Suprapubic skin (tissue), 4 donors: ENCODE measurements at regions not wholly inside any gene's neighbourhood (a gene's known extent, or its start where the extent isn't known, plus 50 kb on each side); places are given as distances from the start of the nearest gene placed in this dataset.
"Not testable (repeated sequence)": the region's sequence is repeated elsewhere in the genome, so short reads cannot be mapped to it uniquely, and the experiment has no call there.

ENCODE experiments used
- DNase-seq, 2 donors: peaks; one replicate each; pipeline ENCODE4 v3.0.0-alpha.2; 2019; ENCODE audit warnings: low spot score in 2 of 2
- H3K27ac ChIP-seq: fragments of 200-600 bp; sonication (generic); one replicate; pipeline ENCODE4 v1.5.1; 2019
- H3K27me3 ChIP-seq: fragments of 200-600 bp; sonication (generic); one replicate; pipeline ENCODE4 v1.5.1; 2019
- H3K36me3 ChIP-seq: fragments of 200-600 bp; sonication (generic); one replicate; pipeline ENCODE4 v1.5.1; 2019
- H3K4me1 ChIP-seq: fragments of 200-600 bp; sonication (generic); one replicate; pipeline ENCODE4 v1.5.1; 2019
- H3K4me3 ChIP-seq: fragments of 200-600 bp; sonication (generic); one replicate; pipeline ENCODE4 v1.5.1; 2019; ENCODE audit warnings: mild to moderate bottlenecking
- H3K9me3 ChIP-seq: fragments of 200-600 bp; sonication (generic); one replicate; pipeline ENCODE4 v1.5.1; 2019
- CTCF ChIP-seq, 2 donors: fragments of 200-600 bp in 1 of 2; fragments of 450-650 bp in 1 of 2; sonication (generic) in 1 of 2; IDR thresholded peaks; one replicate each; pipeline ENCODE4 v1.5.1; 2016 to 2019; ENCODE audit warnings: antibody characterized with exemption in 2 of 2, mild to moderate bottlenecking in 1 of 2, moderate library complexity in 1 of 2
- EP300 ChIP-seq: sonication (generic); formaldehyde crosslinking; IDR thresholded peaks from one replicate; pipeline ENCODE4 v1.6.1; 2017; ENCODE audit warnings: antibody characterized with exemption
- POLR2A ChIP-seq, 2 donors: fragments of 450-650 bp; IDR thresholded peaks; one replicate each; pipeline ENCODE4 v1.6.1; 2017; ENCODE audit warnings: antibody characterized with exemption in 2 of 2, mild to moderate bottlenecking in 2 of 2, moderate library complexity in 2 of 2
- POLR2AphosphoS5 ChIP-seq, 3 donors: sonication (generic); formaldehyde crosslinking; IDR thresholded peaks; one replicate each; pipeline ENCODE4 v1.6.1; 2017; ENCODE audit warnings: antibody characterized with exemption in 3 of 3
- WGBS: methylation state at CpG from one replicate; pipeline ENCODE4 v1.1.5; 2018; 5-methylcytosine and 5-hydroxymethylcytosine counted together

GRCh38 chr9:26500471-26500870 is 392.1 kb downstream of the CAAP1 start:
- 60% methylated on average over 3 of the region's 3 CpGs for WGBS
- Histone ChIP-seq H3K9me3 (no peaks in the 10 kb centered on the region), H3K36me3 (no peaks in the 10 kb centered on the region), H3K4me1 (no peaks in the 10 kb centered on the region), H3K27me3 (no peaks in the 10 kb centered on the region), H3K4me3 (no peak overlapping the region), H3K27ac (no peak overlapping the region)
- TF ChIP-seq POLR2A (IDR thresholded peaks at IDR 0.05): no peak
- TF ChIP-seq EP300: no peak
- TF ChIP-seq POLR2AphosphoS5 (IDR thresholded peaks at IDR 0.05): no peak
- TF ChIP-seq CTCF (IDR thresholded peaks at IDR 0.05): no peak
- DNase-seq: no peak

- H3K27ac ChIP-seq, H3K36me3 ChIP-seq, H3K9me3 ChIP-seq, H3K4me1 ChIP-seq, DNase-seq, H3K27me3 ChIP-seq, H3K4me3 ChIP-seq: not testable (repeated sequence)
- 93% methylated on average over 24 of the region's 59 CpGs for WGBS
Observed at GRCh38 chr9:26492608-26493521, 399.7 kb downstream of the CAAP1 start.

- not testable (repeated sequence) for H3K4me3 ChIP-seq, DNase-seq, H3K36me3 ChIP-seq, H3K27ac ChIP-seq, H3K27me3 ChIP-seq, H3K9me3 ChIP-seq, H3K4me1 ChIP-seq
- 93% methylated on average over 25 of the region's 35 CpGs for WGBS
Observed at GRCh38 chr9:26491922-26492607, 400.5 kb downstream of the CAAP1 start.

GRCh38 chr9:26483991-26484390 is 408.6 kb downstream of the CAAP1 start:
- no peak for TF ChIP-seq EP300
- no peak for TF ChIP-seq POLR2AphosphoS5 (IDR thresholded peaks at IDR 0.05)
- no peak for TF ChIP-seq CTCF (IDR thresholded peaks at IDR 0.05)
- TF ChIP-seq POLR2A (IDR thresholded peaks at IDR 0.05): no peak
- no peak overlapping the region for H3K4me3 ChIP-seq
- no peak overlapping the region for H3K27ac ChIP-seq
- DNase-seq: no peak
- no peaks in the 10 kb centered on the region for H3K36me3 ChIP-seq
- 96% methylated on average over 15 of the region's 15 CpGs for WGBS
- no peaks in the 10 kb centered on the region for H3K27me3 ChIP-seq
- no peaks in the 10 kb centered on the region for H3K4me1 ChIP-seq
- H3K9me3 ChIP-seq: no peaks in the 10 kb centered on the region

GRCh38 chr9:26477963-26478362 is 414.6 kb downstream of the CAAP1 start:
- Histone ChIP-seq H3K27ac (no peak overlapping the region), H3K36me3 (no peaks in the 10 kb centered on the region), H3K4me3 (no peak overlapping the region), H3K9me3 (no peaks in the 10 kb centered on the region), H3K4me1 (no peaks in the 10 kb centered on the region), H3K27me3 (no peaks in the 10 kb centered on the region)
- no peak for TF ChIP-seq CTCF (IDR thresholded peaks at IDR 0.05)
- TF ChIP-seq POLR2A (IDR thresholded peaks at IDR 0.05): no peak
- TF ChIP-seq EP300: no peak
- TF ChIP-seq POLR2AphosphoS5 (IDR thresholded peaks at IDR 0.05): no peak
- no peak for DNase-seq

- peaks cover 4% of the 10 kb centered on the region for H3K9me3 ChIP-seq
- no peak for DNase-seq
- no peak overlapping the region for H3K27ac ChIP-seq
- WGBS: 51% methylated on average over 2 of the region's 2 CpGs
- H3K4me1 ChIP-seq: no peaks in the 10 kb centered on the region
- no peaks in the 10 kb centered on the region for H3K36me3 ChIP-seq
- H3K4me3 ChIP-seq: no peak overlapping the region
- H3K27me3 ChIP-seq: no peaks in the 10 kb centered on the region
- TF ChIP-seq POLR2AphosphoS5 (IDR thresholded peaks at IDR 0.05) (no peak), EP300 (no peak), CTCF (IDR thresholded peaks at IDR 0.05) (no peak), POLR2A (IDR thresholded peaks at IDR 0.05) (no peak)
Observed at GRCh38 chr9:26471261-26471660, 421.3 kb downstream of the CAAP1 start.
